NCI-H1694 treated with DMSO at 0.1 percent for 48 hours (cell line): ENCODE measurements at regions not wholly inside any gene's neighbourhood (a gene's known extent, or its start where the extent isn't known, plus 50 kb on each side); places are given as distances from the start of the nearest gene placed in this dataset.
"Not testable (repeated sequence)": the region's sequence is repeated elsewhere in the genome, so short reads cannot be mapped to it uniquely, and the experiment has no call there.

Experiments
- DNase-seq: peaks from one replicate; lab custom pipeline; 2025; lab: John Stamatoyannopoulos, UW

GRCh38 chr7:130947792-130948580, 214.0 kb upstream of the KLF14 start:
- DNase-seq, result no peak

- DNase-seq, result no peak
These were observed 214.8 kb upstream of the KLF14 start for GRCh38 chr7:130948822-130949221.

- DNase-seq, result no peak
These were observed 215.5 kb upstream of the KLF14 start for GRCh38 chr7:130949550-130949949.

GRCh38 chr7:130950054-130950453, 216.0 kb upstream of the KLF14 start:
- no peak for DNase-seq

GRCh38 chr7:130950741-130951140, 216.7 kb upstream of the KLF14 start:
- no peak for DNase-seq

- DNase-seq, result no peak
These were observed 217.4 kb upstream of the KLF14 start for GRCh38 chr7:130951303-130951975.

GRCh38 chr7:130951976-130952876, 218.2 kb upstream of the KLF14 start:
- no peak for DNase-seq

GRCh38 chr7:130953196-130953595, 219.2 kb upstream of the KLF14 start:
- no peak for DNase-seq

- DNase-seq, result no peak
These were observed 221.0 kb upstream of the KLF14 start for GRCh38 chr7:130954918-130955564.

GRCh38 chr7:130955565-130955919, 221.5 kb upstream of the KLF14 start:
- DNase-seq, result no peak

GRCh38 chr7:130956417-130957136, 222.6 kb upstream of the KLF14 start:
- no peak for DNase-seq

GRCh38 chr7:130957137-130957513, 223.1 kb upstream of the KLF14 start:
- DNase-seq, result no peak

- not testable (repeated sequence) for DNase-seq
These were observed 223.9 kb upstream of the KLF14 start for GRCh38 chr7:130957722-130958435.

- no peak for DNase-seq
These were observed 224.8 kb upstream of the KLF14 start for GRCh38 chr7:130958846-130959245.

- no peak for DNase-seq
These were observed 225.8 kb upstream of the KLF14 start for GRCh38 chr7:130959743-130960207.

- no peak for DNase-seq
These were observed 226.4 kb upstream of the KLF14 start for GRCh38 chr7:130960208-130960988.

- DNase-seq, result no peak
These were observed 227.2 kb upstream of the KLF14 start for GRCh38 chr7:130961128-130961601.

- no peak for DNase-seq
These were observed 228.1 kb upstream of the KLF14 start for GRCh38 chr7:130962109-130962508.

GRCh38 chr7:130963339-130963738, 229.3 kb upstream of the KLF14 start:
- no peak for DNase-seq

- no peak for DNase-seq
These were observed 231.5 kb upstream of the KLF14 start for GRCh38 chr7:130965515-130965914.
